Amygdala (tissue), 56 donors: ENCODE measurements at regions not wholly inside any gene's neighbourhood (a gene's known extent, or its start where the extent isn't known, plus 50 kb on each side); places are given as distances from the start of the nearest gene placed in this dataset.

Experiments used
- DNase-seq, 56 donors: peaks; one replicate each; lab custom pipeline; 2025; lab: John Stamatoyannopoulos, UW

- no peak for DNase-seq
These were observed 108.1 kb downstream of the GNAT3 start for GRCh38 chr7:80403686-80404241.

- no peak for DNase-seq
These were observed 110.2 kb downstream of the GNAT3 start for GRCh38 chr7:80401708-80402107.

DNA sequence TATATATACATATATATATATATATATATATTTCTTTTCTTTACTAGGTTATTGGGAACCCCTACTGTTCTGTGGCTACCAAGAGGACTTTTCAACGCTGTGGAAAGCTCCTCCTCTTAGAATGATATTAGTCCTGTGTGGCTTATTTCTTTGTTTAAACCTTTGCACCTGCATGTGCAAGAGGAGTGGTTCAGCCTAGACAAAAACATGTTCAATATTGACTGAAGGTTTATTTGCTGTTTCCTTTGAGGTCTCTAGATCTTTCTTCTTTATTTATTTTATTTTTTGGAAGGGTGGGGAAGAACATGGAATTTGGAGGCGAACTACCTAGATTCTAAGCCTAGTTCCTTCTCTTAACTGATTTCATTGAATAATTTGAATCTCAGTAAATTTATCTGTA, 118.1 kb downstream of the GNAT3 start:
- DNase-seq, result no peak

DNA sequence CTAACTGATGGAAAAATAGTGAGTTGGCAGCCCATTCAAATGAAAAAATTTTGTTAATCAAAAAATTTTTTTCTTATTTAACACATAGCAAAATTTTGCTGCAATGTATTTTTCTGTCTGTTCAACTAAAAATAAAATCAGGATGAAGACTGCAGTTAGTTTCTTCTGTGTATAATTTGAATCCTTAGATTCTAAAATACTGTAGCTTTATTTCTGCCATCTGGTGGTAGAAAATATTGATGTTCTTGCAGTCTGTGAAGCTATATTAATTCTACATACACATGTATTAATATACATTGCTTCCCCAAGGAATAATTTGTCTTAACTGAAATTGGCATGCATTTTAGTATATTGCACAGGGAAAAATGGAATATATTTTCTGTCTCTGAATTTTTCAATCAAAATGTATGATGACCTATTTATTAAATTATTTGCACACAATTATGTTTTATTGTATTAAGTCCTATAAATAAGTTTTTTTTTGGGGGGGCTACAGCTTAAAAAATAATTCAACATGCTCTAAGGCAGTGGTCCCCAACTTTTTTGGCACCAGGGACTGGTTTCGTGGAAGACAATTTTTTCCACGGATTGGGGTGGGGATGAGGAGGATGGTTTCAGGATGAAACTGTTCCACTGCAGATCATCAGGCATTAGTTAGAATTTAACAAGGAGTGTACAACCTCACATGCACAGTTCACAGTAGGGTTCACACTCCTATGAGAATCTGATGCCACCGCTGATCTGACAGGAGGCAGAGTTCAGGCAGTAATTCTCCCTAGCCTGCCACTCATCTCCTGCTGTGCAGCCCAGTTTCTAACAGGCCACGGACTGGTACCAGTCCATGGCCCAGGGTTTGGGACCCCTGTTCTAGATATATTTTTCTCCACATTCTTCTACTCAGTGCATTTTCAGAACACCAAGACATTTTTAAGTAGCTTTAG, 119.4 kb downstream of the GNAT3 start:
- DNase-seq, result peak in 1 of 56 donors; percentile 1

- no peak for DNase-seq
These were observed 124.2 kb downstream of the GNAT3 start for GRCh38 chr7:80387634-80388193.

- no peak for DNase-seq
These were observed 125.2 kb downstream of the GNAT3 start for GRCh38 chr7:80386686-80387085.

DNA sequence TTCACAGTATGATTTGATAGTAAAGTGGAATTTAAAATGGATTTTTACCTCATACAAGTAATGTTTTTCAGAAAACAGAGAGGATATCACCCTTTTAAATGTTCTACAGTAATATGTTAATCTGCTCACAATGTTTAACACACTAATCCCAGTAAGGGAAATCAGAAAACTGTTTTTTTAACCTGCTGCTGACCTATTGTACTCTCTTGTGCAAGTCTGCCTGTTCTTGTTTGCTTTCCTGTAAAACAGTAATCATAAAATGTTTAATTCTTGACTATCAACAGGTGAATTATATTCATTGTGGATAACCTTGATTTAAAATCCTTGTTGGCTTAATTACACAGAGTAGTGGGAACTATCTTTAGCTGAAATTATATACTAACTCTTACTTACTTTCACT, 126.4 kb downstream of the GNAT3 start:
- no peak for DNase-seq

DNA sequence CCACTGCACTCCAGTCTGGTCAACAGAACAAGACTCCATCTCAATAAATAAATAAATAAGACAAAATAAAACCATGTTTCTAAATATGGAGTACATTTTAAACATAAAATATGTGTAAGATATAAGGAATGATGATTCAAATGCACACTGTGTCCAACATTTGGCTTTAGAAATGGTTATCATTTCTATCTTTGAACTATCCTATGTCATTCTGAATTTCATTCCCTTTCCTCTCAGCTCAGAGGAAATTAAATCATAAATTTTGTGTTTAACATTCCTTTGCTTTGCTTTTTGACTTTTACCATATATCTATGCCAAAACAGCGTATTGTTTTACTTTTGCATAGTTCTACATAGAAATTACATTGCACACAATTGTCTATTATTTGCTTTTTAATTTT, 130.9 kb downstream of the GNAT3 start:
- no peak for DNase-seq

- no peak for DNase-seq
These were observed 132.6 kb downstream of the GNAT3 start for GRCh38 chr7:80379034-80379982.

- no peak for DNase-seq
These were observed 137.5 kb downstream of the GNAT3 start for GRCh38 chr7:80374321-80374720.

DNA sequence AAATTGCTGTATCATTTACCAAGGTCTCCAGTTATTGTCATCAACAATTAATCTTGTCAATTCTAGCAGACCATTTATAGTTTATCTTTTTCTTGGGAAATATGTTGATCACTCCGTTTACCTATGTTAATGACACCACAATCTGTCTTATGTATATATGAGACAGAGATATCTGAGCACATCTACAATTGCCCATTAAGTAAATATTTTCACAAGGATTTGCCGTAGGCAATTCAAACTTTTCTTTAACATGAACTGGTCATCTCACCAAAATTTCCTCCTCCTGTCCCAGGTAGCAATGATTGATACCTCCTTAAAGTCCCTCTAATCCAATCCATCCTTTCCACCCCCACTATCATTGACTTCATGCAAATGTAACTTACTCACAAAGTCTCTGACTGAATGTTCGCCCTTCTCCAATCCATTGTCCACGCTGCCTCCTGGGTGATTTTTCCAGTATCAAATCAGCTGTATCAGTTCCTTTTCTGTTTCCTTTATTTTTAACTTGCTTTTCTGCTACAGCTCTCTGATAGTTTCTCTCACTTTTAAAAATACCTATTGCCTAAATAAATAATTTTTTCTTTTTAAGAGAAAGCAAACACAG, 138.3 kb downstream of the GNAT3 start:
- no peak for DNase-seq

DNA sequence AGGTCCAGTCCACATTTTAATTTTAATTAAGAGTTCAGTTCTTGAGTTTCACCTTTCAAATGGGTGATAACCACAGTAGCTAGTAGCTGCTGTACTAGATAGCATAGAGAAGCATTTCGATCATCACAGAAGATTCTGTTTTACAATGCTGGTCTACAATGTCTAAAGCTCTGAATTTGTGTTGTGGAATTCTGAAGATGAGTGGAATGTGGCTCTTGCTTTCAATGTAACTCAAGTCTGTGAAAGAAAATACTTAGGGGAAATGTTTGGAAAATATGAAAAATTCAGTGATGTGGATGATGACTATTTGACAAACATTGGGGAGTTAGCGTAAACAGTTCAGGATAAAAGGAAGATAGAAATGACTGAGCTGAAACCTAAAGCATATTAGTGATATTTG, 139.4 kb downstream of the GNAT3 start:
- DNase-seq, result no peak

DNA sequence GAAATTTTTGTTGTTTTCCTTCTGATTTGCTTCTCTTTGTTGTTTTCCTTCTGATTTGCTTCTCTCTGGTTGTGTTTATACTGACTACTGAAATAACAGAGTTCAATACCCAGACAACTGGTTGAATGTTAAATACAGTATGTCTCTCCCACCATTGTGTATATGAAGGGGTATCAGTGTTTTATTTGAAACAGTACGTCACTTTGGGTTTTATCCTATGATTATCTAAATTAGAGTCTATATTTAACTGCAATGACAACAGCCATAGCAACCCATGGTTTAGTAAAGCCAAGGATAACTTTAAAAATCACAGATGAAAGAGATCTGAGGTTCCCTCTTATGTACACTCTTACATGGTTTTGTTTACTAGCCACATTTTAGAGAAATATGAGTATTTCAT, 141.3 kb downstream of the GNAT3 start:
- DNase-seq, result no peak

DNA sequence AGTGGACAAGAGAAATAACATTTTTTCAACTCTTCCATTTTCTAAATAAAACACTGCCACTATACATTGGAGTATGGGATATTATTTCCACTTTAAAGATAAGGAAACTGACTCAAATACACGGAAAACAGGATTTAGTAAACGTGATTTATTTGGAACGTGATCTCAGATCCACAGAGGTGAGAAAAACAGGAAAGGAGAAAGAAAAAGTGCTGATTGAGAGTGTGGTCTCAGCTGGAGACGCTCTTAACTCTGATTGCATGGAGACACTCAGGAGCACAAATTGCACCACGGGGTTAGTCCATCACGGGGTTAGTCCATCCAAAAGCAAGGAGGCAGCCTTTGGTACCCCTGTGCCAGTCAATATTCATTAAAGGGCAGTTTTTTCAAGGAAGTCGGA, 142.5 kb downstream of the GNAT3 start:
- DNase-seq, result no peak

DNA sequence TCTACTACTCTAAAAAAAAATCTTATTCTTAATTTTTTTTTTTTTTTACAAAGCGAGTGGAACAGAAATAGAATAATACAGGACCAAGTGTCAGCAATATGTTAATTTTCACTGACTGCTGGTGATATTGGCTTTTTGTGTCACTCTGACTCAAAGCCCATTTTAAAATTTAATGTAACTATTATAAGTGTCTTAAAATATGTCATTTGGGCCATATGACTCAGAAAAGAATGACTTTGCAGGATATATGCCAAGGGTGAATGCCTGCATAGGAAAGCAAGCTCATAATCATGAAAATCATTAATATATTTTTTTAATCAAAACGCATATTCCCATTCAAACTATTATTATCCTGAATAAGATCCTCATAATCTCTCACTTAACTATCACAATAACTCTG, 149.2 kb downstream of the GNAT3 start:
- DNase-seq, result no peak

DNA sequence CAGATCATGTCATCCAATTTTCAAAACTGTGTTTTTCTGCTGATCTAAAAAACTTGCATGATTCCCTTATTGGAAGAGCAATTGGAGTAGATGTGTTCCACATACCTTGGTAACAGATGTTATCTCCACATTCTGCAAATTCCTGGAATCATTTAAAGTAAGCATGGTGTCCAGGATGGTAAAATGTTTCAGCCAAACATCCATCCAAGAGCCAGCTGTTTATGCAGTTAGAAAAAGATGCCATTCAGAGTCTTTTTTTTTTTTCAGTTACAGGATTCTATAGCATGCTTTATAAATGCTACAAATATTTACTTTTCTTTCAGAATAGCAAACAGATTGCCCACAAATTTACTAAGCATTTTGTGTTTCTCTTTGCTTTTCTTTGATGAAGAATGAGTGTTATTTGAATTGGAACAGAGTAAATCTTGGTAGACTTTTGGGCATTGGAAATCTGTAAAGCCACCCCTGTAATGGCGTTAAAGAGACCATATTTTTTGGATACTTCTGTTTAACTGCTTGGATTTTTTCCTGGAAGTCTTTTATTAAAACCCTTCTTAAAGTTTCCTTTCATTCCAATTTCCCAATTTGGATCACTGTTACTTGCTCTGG, 149.8 kb downstream of the GNAT3 start:
- no peak for DNase-seq

DNA sequence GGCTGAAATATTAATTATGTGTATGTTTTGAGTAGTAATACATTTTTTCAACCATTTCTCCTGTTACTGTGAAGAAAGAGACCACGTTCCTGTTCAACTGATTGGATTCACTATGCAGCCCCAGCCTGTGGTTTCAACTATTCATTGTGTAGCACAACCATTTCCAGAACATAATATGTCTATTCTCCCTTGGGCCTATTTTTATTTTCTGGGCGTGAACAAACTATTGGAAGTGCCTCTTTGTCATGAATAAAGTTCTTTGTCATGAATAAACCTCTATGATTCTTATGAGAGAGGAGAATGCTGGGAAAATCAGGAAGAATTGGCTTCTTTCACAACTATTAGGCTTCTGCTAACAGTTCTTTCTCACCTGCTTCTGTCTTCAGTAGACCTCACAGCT, 152.4 kb downstream of the GNAT3 start:
- no peak for DNase-seq

DNA sequence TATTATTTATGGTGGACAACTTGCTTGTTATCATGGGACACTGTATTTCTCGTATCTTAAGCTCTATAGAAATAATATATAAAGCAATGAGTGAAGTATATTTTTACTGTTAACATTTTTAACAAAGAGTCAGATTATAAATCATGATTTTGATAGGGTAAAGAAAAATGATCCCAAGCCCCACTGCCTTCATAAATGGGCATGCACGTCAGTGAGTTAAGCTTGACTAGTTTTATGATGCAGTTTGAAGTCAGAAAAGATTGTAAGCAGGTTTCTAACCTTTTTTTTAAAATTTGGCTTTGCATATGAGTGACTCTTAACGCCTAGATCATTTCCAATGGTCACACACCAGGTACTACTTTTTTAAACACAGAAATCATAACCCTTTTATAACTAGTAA, 152.8 kb downstream of the GNAT3 start:
- DNase-seq, result no peak

DNA sequence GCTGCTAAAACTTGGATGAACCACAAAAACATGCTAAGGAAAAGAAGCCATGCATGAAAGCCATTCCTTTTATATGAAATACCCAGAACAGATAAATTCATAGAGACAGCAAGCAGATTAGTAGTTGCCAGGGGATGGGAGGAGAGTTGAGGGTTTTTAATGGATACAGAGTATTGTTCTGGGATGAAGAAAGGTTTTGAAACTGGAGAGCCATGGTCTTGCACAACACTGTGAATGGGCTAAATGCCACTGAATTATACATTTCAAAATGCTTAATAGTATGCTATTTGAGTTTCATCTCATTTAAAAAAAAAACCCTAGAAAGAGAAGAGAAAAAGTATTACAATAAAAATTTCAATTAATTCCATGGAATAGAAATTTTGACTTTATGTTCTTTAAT, 154.3 kb downstream of the GNAT3 start:
- DNase-seq, result no peak

GRCh38 chr7:80350430-80350829, 161.4 kb downstream of the GNAT3 start:
- no peak for DNase-seq
